A549 (cell line): ENCODE measurements at regions not wholly inside any gene's neighbourhood (a gene's known extent, or its start where the extent isn't known, plus 50 kb on each side); places are given as distances from the start of the nearest gene placed in this dataset.

Experiments used
- ATAC-seq, 2 experiments: fragments of 200-7000 bp in 1 of 2; fragments of >200 bp in 1 of 2; cut with Nextera tagmentation in 1 of 2; cut with Tn5 transposase in 1 of 2; 3 replicates each; pipeline versions ENCODE4 v1.8.0 to v1.9.1; 2018 to 2020; ENCODE audit warnings: mild to moderate bottlenecking in 1 of 2, moderate library complexity in 1 of 2
- CTCF ChIA-PET: fragments of 300-600 bp; sonication (Branson Sonifier 250); formaldehyde crosslinking; extraction: SDS; loops from one replicate; lab custom pipeline; 2021; ENCODE audit warnings: antibody characterized with exemption, inconsistent platforms; lab: Yijun Ruan, JAX
- POLR2A ChIA-PET: fragments of 350-600 bp; formaldehyde crosslinking; extraction: SDS; loops from one replicate; lab custom pipeline; 2021; ENCODE audit warnings: antibody characterized with exemption, inconsistent platforms; lab: Yijun Ruan, JAX
- DNase-seq, 2 experiments: peaks; one replicate each; pipeline versions ENCODE4 v3.0.0 to v3.0.0-alpha.2; 2011 to 2016; ENCODE audit warnings: low read depth in 1 of 2, low spot score in 1 of 2
- FAIRE-seq: peaks from 2 replicates; lab custom pipeline; 2011; peaks lifted over from hg19 to GRCh38; lab: Jason Lieb, UNC
- H3K27ac ChIP-seq, 2 experiments: fragments of >200 bp; sonication (Bioruptor Twin); formaldehyde crosslinking; 3 replicates each; pipeline ENCODE4 v1.5.1; 2016 to 2017
- H3K4me1 ChIP-seq: fragments of >200 bp; sonication (Bioruptor Twin); formaldehyde crosslinking; 3 replicates; pipeline ENCODE4 v1.6.1; 2016
- H3K4me2 ChIP-seq: fragments of >200 bp; sonication (Bioruptor Twin); formaldehyde crosslinking; 3 replicates; pipeline ENCODE4 v1.6.1; 2016
- H3K4me3 ChIP-seq: fragments of >200 bp; sonication (Bioruptor Twin); formaldehyde crosslinking; 3 replicates; pipeline ENCODE4 v1.5.1; 2016
- H3K9me3 ChIP-seq: fragments of >200 bp; sonication (Bioruptor Twin); formaldehyde crosslinking; 3 replicates; pipeline ENCODE4 v1.6.1; 2016
- ATOH8 ChIP-seq: fragments of 250-450 bp; sonication (Bioruptor Pico); IDR thresholded peaks from 2 replicates; pipeline ENCODE4 v1.5.0; 2020; ENCODE audit warnings: low read depth, mild to moderate bottlenecking, moderate library complexity
- CBX2 ChIP-seq: fragments of 200-600 bp; sonication (generic); IDR thresholded peaks from 2 replicates; pipeline ENCODE4 v1.6.1; 2016; ENCODE audit warnings: low read depth, mild to moderate bottlenecking, borderline replicate concordance
- CEBPB ChIP-seq, 2 experiments: fragments of >200 bp in 1 of 2; sonication (Bioruptor Twin) in 1 of 2; formaldehyde crosslinking in 1 of 2; IDR thresholded peaks; 2 replicates each; pipeline ENCODE4 v1.6.1; 2012 to 2016
- CHD4 ChIP-seq: fragments of 200-600 bp; sonication (generic); IDR thresholded peaks from 2 replicates; pipeline ENCODE4 v1.6.1; 2016; ENCODE audit warnings: antibody characterized with exemption, mild to moderate bottlenecking, borderline replicate concordance
- CTCF ChIP-seq: fragments of >200 bp; sonication (Bioruptor Twin); formaldehyde crosslinking; IDR thresholded peaks from 3 replicates; pipeline ENCODE4 v1.5.1; 2016
- EHF ChIP-seq: fragments of 250-450 bp; sonication (Bioruptor Pico); IDR thresholded peaks from 2 replicates; pipeline ENCODE4 v1.5.0; 2020; ENCODE audit warnings: mild to moderate bottlenecking
- EHMT2 ChIP-seq: fragments of 200-600 bp; sonication (generic); IDR thresholded peaks from 2 replicates; pipeline ENCODE4 v1.6.1; 2016; ENCODE audit warnings: antibody characterized with exemption, low read depth, mild to moderate bottlenecking, moderate library complexity
- HEYL ChIP-seq: fragments of 250-450 bp; sonication (Bioruptor Pico); IDR thresholded peaks from 2 replicates; pipeline ENCODE4 v1.8.0; 2021; ENCODE audit warnings: mild to moderate bottlenecking, moderate library complexity
- HOXB13 ChIP-seq: fragments of 250-450 bp; sonication (Bioruptor Pico); IDR thresholded peaks from 2 replicates; pipeline ENCODE4 v1.5.0; 2020; ENCODE audit warnings: low read depth, mild to moderate bottlenecking, moderate library complexity
- HOXB5 ChIP-seq: fragments of 250-450 bp; sonication (Bioruptor Pico); IDR thresholded peaks from 2 replicates; pipeline ENCODE4 v1.5.0; 2020; ENCODE audit warnings: mild to moderate bottlenecking, moderate library complexity
- KDM1A ChIP-seq: fragments of 200-600 bp; sonication (generic); IDR thresholded peaks from 2 replicates; pipeline ENCODE4 v1.6.1; 2016; ENCODE audit warnings: low read depth, mild to moderate bottlenecking
- MAFK ChIP-seq: fragments of 450-650 bp; IDR thresholded peaks from 2 replicates; pipeline ENCODE4 v1.6.1; 2014; ENCODE audit not compliant: partially characterized antibody
- MAZ ChIP-seq: fragments of 150-350 bp; IDR thresholded peaks from 2 replicates; pipeline ENCODE4 v1.6.1; 2014; ENCODE audit warnings: antibody characterized with exemption, low read depth, low read length, borderline replicate concordance
- PBX3 ChIP-seq: IDR thresholded peaks from 2 replicates; pipeline ENCODE4 v1.6.1; 2012
- RAD21 ChIP-seq, 2 experiments: fragments of >200 bp in 1 of 2; sonication (Bioruptor Twin) in 1 of 2; formaldehyde crosslinking in 1 of 2; IDR thresholded peaks in 1 of 2; conservative IDR thresholded peaks in 1 of 2; 2 replicates in 1 of 2; 3 replicates in 1 of 2; pipeline ENCODE4 v1.6.1; 2012 to 2018; ENCODE audit warnings: inconsistent platforms in 1 of 2
- RFX5 ChIP-seq: fragments of 450-650 bp; IDR thresholded peaks from 2 replicates; pipeline ENCODE4 v1.7.1; 2014; ENCODE audit warnings: antibody characterized with exemption, mild to moderate bottlenecking, moderate library complexity
- SREBF2 ChIP-seq: fragments of 450-650 bp; IDR thresholded peaks from 2 replicates; pipeline ENCODE4 v1.6.1; 2014; ENCODE audit warnings: mild to moderate bottlenecking, moderate library complexity
- USF2 ChIP-seq: fragments of 450-650 bp; IDR thresholded peaks from 2 replicates; pipeline ENCODE4 v1.6.1; 2014; ENCODE audit warnings: antibody characterized with exemption
- ZC3H11A ChIP-seq: fragments of 450-650 bp; IDR thresholded peaks from 2 replicates; pipeline ENCODE4 v1.6.1; 2014; ENCODE audit warnings: antibody characterized with exemption, mild to moderate bottlenecking
- ZNF302 ChIP-seq: fragments of 250-450 bp; sonication (Bioruptor Pico); IDR thresholded peaks from 2 replicates; pipeline ENCODE4 v1.9.0; 2021; ENCODE audit warnings: inconsistent platforms, mild to moderate bottlenecking, moderate library complexity
- WGBS: methylation state at CpG from one replicate; pipeline ENCODE4 v1.1.6; 2017; ENCODE audit errors: missing lambda C conversion rate; 5-methylcytosine and 5-hydroxymethylcytosine counted together
- TF ChIP-seq, protein P1 (sequence below): fragments of 200-600 bp; sonication (generic); IDR thresholded peaks from 2 replicates; pipeline ENCODE4 v1.6.1; 2016; ENCODE audit warnings: antibody characterized with exemption, mild to moderate bottlenecking, moderate library complexity
- TF ChIP-seq, protein P2 (sequence below): fragments of >200 bp; sonication (Bioruptor Twin); formaldehyde crosslinking; IDR thresholded peaks from 2 replicates; pipeline ENCODE4 v1.6.1; 2016

DNA sequence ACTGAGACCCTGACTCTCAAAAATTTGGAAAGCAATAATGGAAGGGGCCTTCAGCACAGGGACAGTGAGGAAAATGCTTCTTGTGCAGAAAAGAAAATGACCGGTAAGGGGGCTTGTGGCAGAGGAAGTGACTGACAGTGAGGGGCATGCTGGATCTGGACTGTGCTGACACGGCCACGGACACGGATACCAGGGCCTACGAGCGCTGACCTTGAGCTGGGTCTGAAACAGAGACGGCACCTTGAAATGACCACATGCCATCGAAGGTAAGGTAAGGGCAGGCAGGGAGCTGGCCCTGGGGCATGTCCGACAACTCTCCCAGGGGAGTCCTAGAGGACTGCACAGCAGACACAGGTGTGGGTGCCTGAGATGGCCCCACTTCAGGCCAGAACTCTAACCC is 182.1 kb downstream of the RHOU start:
- no peak overlapping the region for H3K4me2 ChIP-seq
- WGBS, result 83% methylated on average over 9 of the region's 9 CpGs
- TF ChIP-seq ZNF302 (CRISPR knock-in tag), result no peak
- TF ChIP-seq MAFK, result no peak
- TF ChIP-seq ZC3H11A, result no peak
- TF ChIP-seq CBX2, result no peak
- no peak for TF ChIP-seq CHD4
- no peak for TF ChIP-seq HOXB13
- TF ChIP-seq HOXB5, result no peak
- no peaks in the 10 kb centered on the region for H3K9me3 ChIP-seq
- no peak overlapping the region for H3K27ac ChIP-seq
- no peak overlapping the region for H3K4me3 ChIP-seq
- ATAC-seq (no peak), DNase-seq (no peak), FAIRE-seq (no peak)
- ChIA-PET CTCF (no interaction called here), POLR2A (no interaction called here)
- no peaks in the 10 kb centered on the region for H3K4me1 ChIP-seq

- H3K9me3 ChIP-seq, result no peaks in the 10 kb centered on the region
- no peak for TF ChIP-seq RAD21 (conservative IDR thresholded peaks at IDR 0.05 in 1 of 2, IDR thresholded peaks at IDR 0.05 in 1 of 2)
- no peak for TF ChIP-seq CTCF
- TF ChIP-seq EHMT2, result no peak
- no peak for TF ChIP-seq CHD4
- no peak for TF ChIP-seq RFX5
- TF ChIP-seq MAZ, result no peak
- TF ChIP-seq PBX3, result no peak
- no peak for TF ChIP-seq CEBPB (IDR thresholded peaks at IDR 0.05)
- ChIA-PET CTCF (interaction anchor here (1.2 kb wide), 2 partner anchors 10 to 309 kb away, joined by 3 read pairs; no protein-coding TSS in a partner anchor), POLR2A (no interaction called here)
- no peak overlapping the region for H3K4me3 ChIP-seq
- no peak for ATAC-seq
- no peak for FAIRE-seq
- no peak overlapping the region for H3K27ac ChIP-seq
- H3K4me2 ChIP-seq, result no peak overlapping the region
- WGBS, result 92% methylated on average over 2 of the region's 2 CpGs
- DNase-seq, result no peak
- H3K4me1 ChIP-seq, result no peaks in the 10 kb centered on the region
Observed at GRCh38 chr1:228917755-228918154, 182.5 kb downstream of the RHOU start.

- CTCF ChIA-PET, result interaction anchor here (1.2 kb wide), 2 partner anchors 10 to 309 kb away, joined by 3 read pairs; no protein-coding TSS in a partner anchor
- no peaks in the 10 kb centered on the region for H3K4me1 ChIP-seq
- POLR2A ChIA-PET, result no interaction called here
- no peak overlapping the region for H3K4me3 ChIP-seq
- 73% methylated on average over 4 of the region's 4 CpGs for WGBS
- TF ChIP-seq SREBF2, result no peak
- no peaks in the 10 kb centered on the region for H3K9me3 ChIP-seq
- ATAC-seq (no peak), FAIRE-seq (no peak), DNase-seq (no peak)
- no peak overlapping the region for H3K4me2 ChIP-seq
- H3K27ac ChIP-seq, result no peak overlapping the region
Observed at GRCh38 chr1:228918335-228918734, 183.1 kb downstream of the RHOU start.

DNA sequence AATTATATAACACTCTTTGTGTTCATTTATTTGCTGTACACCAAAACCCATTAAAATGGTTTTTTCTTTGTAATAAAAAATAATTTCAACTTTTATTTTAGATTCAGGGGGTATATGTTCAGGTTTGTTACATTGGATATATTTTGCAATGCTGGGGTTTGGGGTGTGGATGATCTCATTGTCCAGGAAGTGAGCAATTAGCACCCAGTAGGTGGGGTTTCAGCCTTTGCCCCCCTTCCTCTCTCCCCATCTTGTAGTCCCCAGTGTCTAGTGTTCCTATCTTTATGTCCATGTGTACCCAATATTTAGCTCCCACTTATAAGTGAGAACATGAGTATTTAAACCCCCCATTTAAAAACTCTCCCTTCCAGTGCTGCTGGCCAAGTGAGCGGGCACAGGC is 184.6 kb downstream of the RHOU start:
- no peak for FAIRE-seq
- H3K4me2 ChIP-seq, result no peak overlapping the region
- ATAC-seq, result no peak
- POLR2A ChIA-PET, result no interaction called here
- no peak overlapping the region for H3K27ac ChIP-seq
- no peaks in the 10 kb centered on the region for H3K9me3 ChIP-seq
- CTCF ChIA-PET, result interaction anchor here (1.0 kb wide), 1 partner anchor 17 kb away, joined by 3 read pairs; no protein-coding TSS in a partner anchor
- DNase-seq, result no peak
- 100% methylated on average over 1 of the region's 1 CpG for WGBS
- no peaks in the 10 kb centered on the region for H3K4me1 ChIP-seq
- H3K4me3 ChIP-seq, result no peak overlapping the region
- TF ChIP-seq EHF (CRISPR knock-in tag) (no peak), KDM1A (no peak), ZNF302 (CRISPR knock-in tag) (no peak), ATOH8 (no peak), HEYL (CRISPR knock-in tag) (no peak), USF2 (no peak)
- TF ChIP-seq, protein P1, sequence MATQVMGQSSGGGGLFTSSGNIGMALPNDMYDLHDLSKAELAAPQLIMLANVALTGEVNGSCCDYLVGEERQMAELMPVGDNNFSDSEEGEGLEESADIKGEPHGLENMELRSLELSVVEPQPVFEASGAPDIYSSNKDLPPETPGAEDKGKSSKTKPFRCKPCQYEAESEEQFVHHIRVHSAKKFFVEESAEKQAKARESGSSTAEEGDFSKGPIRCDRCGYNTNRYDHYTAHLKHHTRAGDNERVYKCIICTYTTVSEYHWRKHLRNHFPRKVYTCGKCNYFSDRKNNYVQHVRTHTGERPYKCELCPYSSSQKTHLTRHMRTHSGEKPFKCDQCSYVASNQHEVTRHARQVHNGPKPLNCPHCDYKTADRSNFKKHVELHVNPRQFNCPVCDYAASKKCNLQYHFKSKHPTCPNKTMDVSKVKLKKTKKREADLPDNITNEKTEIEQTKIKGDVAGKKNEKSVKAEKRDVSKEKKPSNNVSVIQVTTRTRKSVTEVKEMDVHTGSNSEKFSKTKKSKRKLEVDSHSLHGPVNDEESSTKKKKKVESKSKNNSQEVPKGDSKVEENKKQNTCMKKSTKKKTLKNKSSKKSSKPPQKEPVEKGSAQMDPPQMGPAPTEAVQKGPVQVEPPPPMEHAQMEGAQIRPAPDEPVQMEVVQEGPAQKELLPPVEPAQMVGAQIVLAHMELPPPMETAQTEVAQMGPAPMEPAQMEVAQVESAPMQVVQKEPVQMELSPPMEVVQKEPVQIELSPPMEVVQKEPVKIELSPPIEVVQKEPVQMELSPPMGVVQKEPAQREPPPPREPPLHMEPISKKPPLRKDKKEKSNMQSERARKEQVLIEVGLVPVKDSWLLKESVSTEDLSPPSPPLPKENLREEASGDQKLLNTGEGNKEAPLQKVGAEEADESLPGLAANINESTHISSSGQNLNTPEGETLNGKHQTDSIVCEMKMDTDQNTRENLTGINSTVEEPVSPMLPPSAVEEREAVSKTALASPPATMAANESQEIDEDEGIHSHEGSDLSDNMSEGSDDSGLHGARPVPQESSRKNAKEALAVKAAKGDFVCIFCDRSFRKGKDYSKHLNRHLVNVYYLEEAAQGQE, result no peak
- TF ChIP-seq, protein P2, sequence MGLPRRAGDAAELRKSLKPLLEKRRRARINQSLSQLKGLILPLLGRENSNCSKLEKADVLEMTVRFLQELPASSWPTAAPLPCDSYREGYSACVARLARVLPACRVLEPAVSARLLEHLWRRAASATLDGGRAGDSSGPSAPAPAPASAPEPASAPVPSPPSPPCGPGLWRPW, result no peak
